H9 (cell line): ENCODE measurements at regions not wholly inside any gene's neighbourhood (a gene's known extent, or its start where the extent isn't known, plus 50 kb on each side); places are given as distances from the start of the nearest gene placed in this dataset.

Source experiments
- DNase-seq: peaks from one replicate; pipeline ENCODE4 v3.0.0-alpha.2; 2017
- H2AFZ ChIP-seq: one replicate; pipeline ENCODE4 v1.6.1; 2013; ENCODE audit warnings: mild to moderate bottlenecking, low read length, control low read depth, moderate library complexity
- H2AK5ac ChIP-seq: 2 replicates; pipeline ENCODE4 v1.6.1; 2013; ENCODE audit warnings: low read length, control low read depth, mixed read lengths; ENCODE audit not compliant: insufficient read length
- H2BK120ac ChIP-seq: one replicate; pipeline ENCODE4 v1.6.1; 2013; ENCODE audit warnings: low read depth, mild to moderate bottlenecking, low read length, control low read depth, inconsistent platforms; ENCODE audit not compliant: poor library complexity, severe bottlenecking
- H2BK12ac ChIP-seq: 2 replicates; pipeline ENCODE4 v1.6.1; 2013; ENCODE audit warnings: low read length, control low read depth, mixed read lengths, low read depth; ENCODE audit not compliant: insufficient read length
- H2BK15ac ChIP-seq: 2 replicates; pipeline ENCODE4 v1.6.1; 2013; ENCODE audit warnings: low read depth, low read length, control low read depth
- H2BK20ac ChIP-seq: one replicate; pipeline ENCODE4 v1.6.1; 2013; ENCODE audit warnings: low read depth, mild to moderate bottlenecking, low read length, control low read depth, inconsistent platforms; ENCODE audit not compliant: poor library complexity, severe bottlenecking
- H2BK5ac ChIP-seq: 2 replicates; pipeline ENCODE4 v1.6.1; 2013; ENCODE audit warnings: low read length, control low read depth, mixed read lengths; ENCODE audit not compliant: insufficient read length
- H3K14ac ChIP-seq: 2 replicates; pipeline ENCODE4 v1.6.1; 2013; ENCODE audit warnings: low read length, control low read depth; ENCODE audit not compliant: insufficient read depth
- H3K18ac ChIP-seq: 2 replicates; pipeline ENCODE4 v1.6.1; 2013; ENCODE audit warnings: low read depth, mild to moderate bottlenecking, mixed read lengths, low read length, control low read depth; ENCODE audit not compliant: insufficient read length
- H3K23ac ChIP-seq: 2 replicates; pipeline ENCODE4 v1.6.1; 2013; ENCODE audit warnings: low read length, control low read depth, mixed read lengths, low read depth; ENCODE audit not compliant: insufficient read length
- H3K23me2 ChIP-seq: 2 replicates; pipeline ENCODE4 v1.6.1; 2013; ENCODE audit warnings: low read depth, mild to moderate bottlenecking, mixed read lengths, low read length, control low read depth; ENCODE audit not compliant: insufficient read length, poor library complexity, severe bottlenecking
- H3K27ac ChIP-seq: 2 replicates; pipeline ENCODE4 v1.5.1; 2013; ENCODE audit warnings: low read length, control low read depth, mixed read lengths, low read depth; ENCODE audit not compliant: insufficient read length
- H3K27me3 ChIP-seq: 2 replicates; pipeline ENCODE4 v1.6.1; 2013; ENCODE audit warnings: low read length, control low read depth, inconsistent platforms; ENCODE audit not compliant: insufficient read depth
- H3K4ac ChIP-seq: 2 replicates; pipeline ENCODE4 v1.6.1; 2013; ENCODE audit warnings: low read depth, mild to moderate bottlenecking, control low read depth, inconsistent platforms, low read length, moderate library complexity
- H3K4me1 ChIP-seq: 2 replicates; pipeline ENCODE4 v1.6.1; 2013; ENCODE audit warnings: low read length, control low read depth, inconsistent platforms; ENCODE audit not compliant: insufficient read depth
- H3K4me2 ChIP-seq: 2 replicates; pipeline ENCODE4 v1.6.1; 2013; ENCODE audit warnings: low read length, control low read depth, mixed read lengths; ENCODE audit not compliant: insufficient read length, insufficient read depth
- H3K56ac ChIP-seq: 2 replicates; pipeline ENCODE4 v1.6.1; 2013; ENCODE audit warnings: low read depth, mild to moderate bottlenecking, mixed read lengths, low read length, control low read depth; ENCODE audit not compliant: insufficient read length
- H3K79me1 ChIP-seq: 2 replicates; pipeline ENCODE4 v1.6.1; 2013; ENCODE audit warnings: low read depth, mild to moderate bottlenecking, moderate library complexity, low read length, control low read depth, inconsistent platforms; ENCODE audit not compliant: insufficient read depth, poor library complexity, severe bottlenecking
- H3K79me2 ChIP-seq: 2 replicates; pipeline ENCODE4 v1.6.1; 2013; ENCODE audit warnings: low read length, control low read depth, inconsistent platforms; ENCODE audit not compliant: insufficient read depth
- H3K9ac ChIP-seq: 2 replicates; pipeline ENCODE4 v1.6.1; 2013; ENCODE audit warnings: low read length, control low read depth, mixed read lengths; ENCODE audit not compliant: insufficient read length; ENCODE audit errors: extremely low read depth
- H3K9me3 ChIP-seq: one replicate; pipeline ENCODE4 v1.6.1; 2013; ENCODE audit warnings: low read depth, low read length, inconsistent platforms; ENCODE audit not compliant: control insufficient read depth
- H3T11ph ChIP-seq: one replicate; pipeline ENCODE4 v1.6.1; 2013; ENCODE audit warnings: mild to moderate bottlenecking, low read length, control low read depth, inconsistent platforms
- H4K20me1 ChIP-seq: one replicate; pipeline ENCODE4 v1.6.1; 2013; ENCODE audit not compliant: control insufficient read depth, insufficient read length, insufficient read depth
- H4K5ac ChIP-seq: 2 replicates; pipeline ENCODE4 v1.6.1; 2013; ENCODE audit warnings: low read depth, mild to moderate bottlenecking, mixed read lengths, low read length, control low read depth; ENCODE audit not compliant: insufficient read length
- H4K8ac ChIP-seq: replicated peaks from 2 replicates; pipeline ENCODE4 v1.6.1; 2013; ENCODE audit warnings: low read length, control low read depth, mixed read lengths, low read depth; ENCODE audit not compliant: insufficient read length
- H4K91ac ChIP-seq: 2 replicates; pipeline ENCODE4 v1.6.1; 2013; ENCODE audit warnings: low read depth, mild to moderate bottlenecking, moderate library complexity, mixed read lengths, low read length, control low read depth; ENCODE audit not compliant: insufficient read length
- H3K27ac Mint-ChIP-seq, 3 experiments: 2 replicates in 2 of 3; 3 replicates in 1 of 3; pipeline ENCODE4 v1.8.0; 2020 to 2021; ENCODE audit warnings: mixed read lengths in 3 of 3, mild to moderate bottlenecking in 1 of 3, moderate library complexity in 1 of 3
- H3K27me3 Mint-ChIP-seq: 2 replicates; pipeline ENCODE4 v1.8.0; 2021; ENCODE audit warnings: low read depth, mild to moderate bottlenecking, moderate library complexity, mixed read lengths
- H3K36me3 Mint-ChIP-seq, 3 experiments: 2 replicates in 2 of 3; 3 replicates in 1 of 3; pipeline ENCODE4 v1.8.0; 2020 to 2021; ENCODE audit warnings: low read depth in 3 of 3, mixed read lengths in 3 of 3; ENCODE audit not compliant: insufficient read depth in 1 of 3
- H3K4me1 Mint-ChIP-seq, 2 experiments: 2 replicates each; pipeline ENCODE4 v1.8.0; 2020; ENCODE audit warnings: mixed read lengths in 2 of 2
- H3K4me3 Mint-ChIP-seq, 2 experiments: 2 replicates in 1 of 2; 3 replicates in 1 of 2; pipeline ENCODE4 v1.8.0; 2020 to 2021; ENCODE audit warnings: mild to moderate bottlenecking in 2 of 2, mixed read lengths in 2 of 2, moderate library complexity in 1 of 2
- H3K9me3 Mint-ChIP-seq, 2 experiments: 2 replicates in 1 of 2; 3 replicates in 1 of 2; pipeline ENCODE4 v1.8.0; 2020; ENCODE audit warnings: mild to moderate bottlenecking in 2 of 2, mixed read lengths in 2 of 2, moderate library complexity in 1 of 2
- CTCF ChIP-seq: fragments of 200-600 bp; sonication (generic); conservative IDR thresholded peaks from 3 replicates; pipeline ENCODE4 v1.8.0; 2021; ENCODE audit warnings: antibody characterized with exemption, mild to moderate bottlenecking
- WGBS: extraction: QIAGEN DNeasy Blood & Tissue Kit; methylation state at CpG from one replicate; pipeline ENCODE4 v1.1.7; 2013; ENCODE audit warnings: missing lambda C conversion rate, low lambda C conversion rate, mixed read lengths; ENCODE audit not compliant: insufficient read length; ENCODE audit errors: extremely low coverage; 5-methylcytosine and 5-hydroxymethylcytosine counted together

- Histone ChIP-seq H3K9me3 (no peaks in the 10 kb centered on the region), H3K4me2 (no peak overlapping the region), H3K18ac (no peak overlapping the region), H4K8ac (no peak overlapping the region), H3K23ac (no peak overlapping the region), H2AK5ac (no peak overlapping the region), H3K4ac (no peak overlapping the region), H3K79me1 (no peaks in the 10 kb centered on the region), H4K91ac (no peak overlapping the region), H3K27ac (no peak overlapping the region), H4K20me1 (peaks cover 3% of the 10 kb centered on the region), H3K4me1 (no peaks in the 10 kb centered on the region), H3K56ac (no peak overlapping the region), H2BK120ac (no peak overlapping the region), H2AFZ (no peak overlapping the region), H3K27me3 (no peaks in the 10 kb centered on the region), H2BK5ac (no peak overlapping the region), H2BK15ac (no peak overlapping the region), H3K23me2 (no peaks in the 10 kb centered on the region), H3T11ph (no peak overlapping the region), H4K5ac (no peak overlapping the region), H2BK12ac (no peak overlapping the region), H3K9ac (no peak overlapping the region), H3K14ac (no peak overlapping the region), H2BK20ac (no peak overlapping the region), H3K79me2 (no peaks in the 10 kb centered on the region)
- no peak overlapping the region for H3K4me3 Mint-ChIP-seq
- no peaks in the 10 kb centered on the region; a peak in 1 of 5 replicates for H3K9me3 Mint-ChIP-seq
- H3K27me3 Mint-ChIP-seq, result peaks cover 15% of the 10 kb centered on the region
- peaks cover 2 to 7% of the 10 kb centered on the region in 2 experiments; a peak in 1 of 4 replicates for H3K4me1 Mint-ChIP-seq
- no peak overlapping the region for H3K27ac Mint-ChIP-seq
- no peak for TF ChIP-seq CTCF
- no peaks in the 10 kb centered on the region; a peak in 1 of 7 replicates for H3K36me3 Mint-ChIP-seq
- no peak for DNase-seq
- WGBS, result no CpG with 5 or more reads among the region's 4 CpGs
These were observed 70.0 kb upstream of the SRSF6 start for GRCh38 chr20:43387737-43388136.
